Calu3 (cell line): ENCODE measurements at regions not wholly inside any gene's neighbourhood (a gene's known extent, or its start where the extent isn't known, plus 50 kb on each side); places are given as distances from the start of the nearest gene placed in this dataset.

ENCODE experiments used
- BruUV-seq: library from RNA; stranded (reverse); fragments of 400-500 nt; replicated peaks from 2 replicates; lab custom pipeline; 2021; lab: Mats Ljungman, UMichigan
- CTCF ChIA-PET: fragments of 300-600 bp; sonication (Branson Sonifier 250); formaldehyde crosslinking; loops from one replicate; lab custom pipeline; 2022; ENCODE audit warnings: antibody characterized with exemption; lab: Charles Lee
- DNase-seq: peaks from one replicate; pipeline ENCODE4 v3.0.0; 2022
- H3K27ac Mint-ChIP-seq: one replicate; pipeline ENCODE4 v1.8.0; 2022; ENCODE audit warnings: mixed read lengths; ENCODE audit not compliant: unreplicated experiment
- H3K27me3 Mint-ChIP-seq: one replicate; pipeline ENCODE4 v1.8.0; 2022; ENCODE audit warnings: mixed read lengths; ENCODE audit not compliant: unreplicated experiment
- H3K36me3 Mint-ChIP-seq: one replicate; pipeline ENCODE4 v1.8.0; 2022; ENCODE audit warnings: mild to moderate bottlenecking, moderate library complexity, mixed read lengths; ENCODE audit not compliant: insufficient read depth, unreplicated experiment
- H3K4me1 Mint-ChIP-seq: one replicate; pipeline ENCODE4 v1.8.0; 2022; ENCODE audit warnings: mild to moderate bottlenecking, low read depth, mixed read lengths; ENCODE audit not compliant: unreplicated experiment
- H3K4me3 Mint-ChIP-seq: one replicate; pipeline ENCODE4 v1.8.0; 2022; ENCODE audit warnings: mild to moderate bottlenecking, low read depth, moderate library complexity, mixed read lengths; ENCODE audit not compliant: unreplicated experiment
- H3K9me3 Mint-ChIP-seq: one replicate; pipeline ENCODE4 v1.8.0; 2022; ENCODE audit warnings: low read depth, mixed read lengths; ENCODE audit not compliant: unreplicated experiment
- intact Hi-C: fragments of 100-400 bp; cut with micrococcal nuclease; formaldehyde crosslinking; loops from one replicate; pipeline ENCODE4 v1.10.0; 2022; ENCODE audit not compliant: unreplicated experiment
- TF ChIP-seq, protein P1 (sequence below): fragments of 200-600 bp; IDR thresholded peaks from one replicate; pipeline ENCODE4 v1.8.0; 2022; ENCODE audit warnings: antibody characterized with exemption; ENCODE audit not compliant: unreplicated experiment

DNA sequence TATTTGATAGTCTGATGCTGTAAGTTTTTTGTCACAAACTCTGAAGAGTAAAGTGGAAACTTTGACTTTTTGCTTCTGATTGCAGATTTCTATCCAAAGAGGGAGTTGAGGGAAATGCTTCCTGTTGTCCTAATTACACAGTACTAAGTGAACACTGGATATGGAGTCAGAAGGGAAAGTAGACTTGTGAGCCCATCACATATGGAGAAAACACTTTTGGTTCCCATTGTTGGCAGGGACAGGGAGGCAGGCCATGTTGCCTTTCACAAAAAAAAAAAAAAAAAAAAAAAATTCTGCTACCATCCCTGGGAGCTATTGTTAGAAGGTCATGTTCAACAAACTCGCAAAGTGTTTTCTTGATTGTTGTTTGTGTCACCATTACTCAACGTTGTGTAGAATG, 144.3 kb downstream of the RPIA start:
- no peak for DNase-seq
- Mint-ChIP-seq H3K4me1 (no peaks in the 10 kb centered on the region), H3K27ac (no peak overlapping the region), H3K36me3 (no peaks in the 10 kb centered on the region), H3K4me3 (no peak overlapping the region), H3K27me3 (peaks cover 26% of the 10 kb centered on the region), H3K9me3 (no peaks in the 10 kb centered on the region)
- TF ChIP-seq, protein P1, sequence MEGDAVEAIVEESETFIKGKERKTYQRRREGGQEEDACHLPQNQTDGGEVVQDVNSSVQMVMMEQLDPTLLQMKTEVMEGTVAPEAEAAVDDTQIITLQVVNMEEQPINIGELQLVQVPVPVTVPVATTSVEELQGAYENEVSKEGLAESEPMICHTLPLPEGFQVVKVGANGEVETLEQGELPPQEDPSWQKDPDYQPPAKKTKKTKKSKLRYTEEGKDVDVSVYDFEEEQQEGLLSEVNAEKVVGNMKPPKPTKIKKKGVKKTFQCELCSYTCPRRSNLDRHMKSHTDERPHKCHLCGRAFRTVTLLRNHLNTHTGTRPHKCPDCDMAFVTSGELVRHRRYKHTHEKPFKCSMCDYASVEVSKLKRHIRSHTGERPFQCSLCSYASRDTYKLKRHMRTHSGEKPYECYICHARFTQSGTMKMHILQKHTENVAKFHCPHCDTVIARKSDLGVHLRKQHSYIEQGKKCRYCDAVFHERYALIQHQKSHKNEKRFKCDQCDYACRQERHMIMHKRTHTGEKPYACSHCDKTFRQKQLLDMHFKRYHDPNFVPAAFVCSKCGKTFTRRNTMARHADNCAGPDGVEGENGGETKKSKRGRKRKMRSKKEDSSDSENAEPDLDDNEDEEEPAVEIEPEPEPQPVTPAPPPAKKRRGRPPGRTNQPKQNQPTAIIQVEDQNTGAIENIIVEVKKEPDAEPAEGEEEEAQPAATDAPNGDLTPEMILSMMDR = no peak
- BruUV-seq = no TSS peak
- intact Hi-C loops = loop anchor here (5.0 kb wide), 1 partner anchor 93 kb away; no protein-coding TSS in a partner anchor
- CTCF ChIA-PET = no interaction called here

DNA sequence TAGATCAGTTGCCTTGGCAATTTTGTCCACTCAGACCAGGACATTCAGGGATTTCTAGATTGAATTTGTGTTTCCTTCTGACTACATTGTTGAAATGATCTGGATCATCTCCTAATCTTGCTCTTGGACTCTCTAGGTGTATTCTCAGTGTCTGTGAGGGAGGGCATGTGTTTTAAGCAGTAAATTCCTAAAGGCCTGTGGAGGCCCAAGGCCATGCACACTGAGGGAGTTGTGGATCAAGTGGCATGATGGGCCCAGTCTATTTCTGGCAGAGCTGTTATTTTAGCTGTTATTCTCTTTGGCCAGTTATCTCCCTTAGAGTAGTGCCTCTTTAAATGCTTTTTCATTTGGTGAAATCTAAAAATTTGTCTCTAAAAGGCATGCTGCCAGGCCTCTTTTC, 144.9 kb downstream of the RPIA start:
- Mint-ChIP-seq H3K36me3 (no peaks in the 10 kb centered on the region), H3K4me3 (no peak overlapping the region), H3K27ac (no peak overlapping the region), H3K4me1 (no peaks in the 10 kb centered on the region), H3K27me3 (peaks cover 27% of the 10 kb centered on the region), H3K9me3 (no peaks in the 10 kb centered on the region)
- TF ChIP-seq, protein P1 = no peak
- no TSS peak for BruUV-seq
- no peak for DNase-seq
- intact Hi-C loops = loop anchor here (5.0 kb wide), 1 partner anchor 94 kb away; no protein-coding TSS in a partner anchor
- CTCF ChIA-PET = no interaction called here

DNA sequence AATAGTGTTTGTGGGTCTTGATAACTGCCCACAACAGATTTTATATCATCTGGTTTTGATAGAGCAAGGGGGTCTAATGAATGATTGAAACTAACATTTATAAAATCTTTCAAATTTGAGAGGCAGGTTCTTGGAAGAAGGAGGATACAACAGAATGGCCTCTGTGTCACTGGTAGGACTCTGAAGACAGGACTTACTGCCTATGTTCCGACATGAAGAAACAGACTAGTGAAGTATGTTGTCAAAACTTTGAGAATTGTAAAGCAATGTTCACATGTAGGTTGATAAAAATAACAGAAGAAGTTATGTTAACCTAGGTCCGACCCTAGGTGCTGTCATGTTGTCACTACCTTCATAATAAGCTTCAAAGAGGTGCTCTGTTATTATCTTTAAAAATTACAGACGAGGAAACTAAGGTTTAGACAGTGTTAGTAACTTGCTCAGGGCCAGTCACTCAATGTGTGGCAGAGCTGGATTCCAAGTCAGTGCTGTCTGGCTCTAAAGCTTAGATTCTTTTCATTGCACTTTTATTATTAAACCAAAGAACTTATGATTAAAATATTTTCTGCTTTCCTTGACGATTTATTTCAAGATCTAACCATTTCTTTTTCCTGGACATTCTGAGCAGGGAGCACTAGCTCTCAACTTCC, 146.2 kb downstream of the RPIA start:
- H3K9me3 Mint-ChIP-seq = no peaks in the 10 kb centered on the region
- DNase-seq = no peak
- H3K27me3 Mint-ChIP-seq = peaks cover 40% of the 10 kb centered on the region
- intact Hi-C loops = loop anchor here (2.0 to 5.0 kb wide), 2 partner anchors 51 to 95 kb away; no protein-coding TSS in a partner anchor
- H3K4me3 Mint-ChIP-seq = no peak overlapping the region
- no TSS peak for BruUV-seq
- CTCF ChIA-PET = no interaction called here
- no peak overlapping the region for H3K27ac Mint-ChIP-seq
- TF ChIP-seq, protein P1 = no peak
- no peaks in the 10 kb centered on the region for H3K4me1 Mint-ChIP-seq
- no peaks in the 10 kb centered on the region for H3K36me3 Mint-ChIP-seq

DNA sequence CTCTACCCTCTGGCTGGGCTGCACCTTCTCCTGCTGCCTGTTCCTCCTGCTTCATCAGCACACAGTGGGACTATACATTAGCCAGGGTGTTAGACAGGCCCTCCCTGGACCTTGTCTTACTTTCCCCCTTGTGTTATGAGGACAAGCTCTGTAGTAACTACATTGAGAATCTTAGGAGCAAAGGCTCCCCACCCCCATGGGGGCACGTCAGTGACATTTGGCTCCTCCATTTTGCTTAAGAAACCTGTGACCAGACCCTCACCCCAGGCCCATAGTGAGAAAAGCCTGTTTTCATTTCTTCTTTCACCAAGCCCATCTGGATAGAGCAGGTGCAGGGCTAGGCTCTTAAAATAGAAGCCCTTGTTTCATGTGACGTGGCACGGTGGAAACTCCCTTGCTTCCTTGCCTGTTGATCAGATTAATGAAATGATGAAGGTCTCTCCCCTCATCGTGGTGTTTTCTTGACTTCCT, 146.7 kb downstream of the RPIA start:
- H3K27me3 Mint-ChIP-seq = peaks cover 46% of the 10 kb centered on the region
- no peaks in the 10 kb centered on the region for H3K9me3 Mint-ChIP-seq
- CTCF ChIA-PET = no interaction called here
- intact Hi-C loops = loop anchor here (2.0 to 5.0 kb wide), 2 partner anchors 51 to 96 kb away; no protein-coding TSS in a partner anchor
- H3K27ac Mint-ChIP-seq = no peak overlapping the region
- BruUV-seq = no TSS peak
- no peak for DNase-seq
- TF ChIP-seq, protein P1 = no peak
- no peaks in the 10 kb centered on the region for H3K4me1 Mint-ChIP-seq
- H3K4me3 Mint-ChIP-seq = no peak overlapping the region
- H3K36me3 Mint-ChIP-seq = no peaks in the 10 kb centered on the region
